Retina (tissue), 1 donor: ENCODE measurements at regions not wholly inside any gene's neighbourhood (a gene's known extent, or its start where the extent isn't known, plus 50 kb on each side); places are given as distances from the start of the nearest gene placed in this dataset.
"Not testable (repeated sequence)": the region's sequence is repeated elsewhere in the genome, so short reads cannot be mapped to it uniquely, and the experiment has no call there.

Experiments
- DNase-seq: peaks from one replicate; pipeline ENCODE4 v3.0.0-alpha.2; 2016

DNA sequence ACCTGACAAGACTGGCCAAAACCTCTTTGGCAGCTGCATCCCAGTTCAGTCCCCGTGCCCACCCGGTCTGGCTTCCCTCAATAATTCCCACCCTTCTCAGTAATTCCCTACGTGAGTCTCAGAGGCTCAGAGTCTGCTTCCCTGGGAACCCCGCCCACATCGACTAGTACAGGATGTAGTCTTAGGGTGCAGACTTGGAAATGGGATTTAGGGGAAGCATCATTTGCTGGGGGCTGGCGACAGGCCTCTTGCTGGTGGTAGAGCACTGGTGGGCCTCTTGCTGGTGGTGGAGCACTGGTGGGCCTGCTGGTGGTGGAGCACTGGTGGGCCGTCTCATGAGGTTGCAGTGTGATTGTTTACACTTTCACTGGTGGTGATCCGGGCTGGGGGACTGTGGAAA, 199.5 kb upstream of the B3GAT1 start:
- DNase-seq = no peak

DNA sequence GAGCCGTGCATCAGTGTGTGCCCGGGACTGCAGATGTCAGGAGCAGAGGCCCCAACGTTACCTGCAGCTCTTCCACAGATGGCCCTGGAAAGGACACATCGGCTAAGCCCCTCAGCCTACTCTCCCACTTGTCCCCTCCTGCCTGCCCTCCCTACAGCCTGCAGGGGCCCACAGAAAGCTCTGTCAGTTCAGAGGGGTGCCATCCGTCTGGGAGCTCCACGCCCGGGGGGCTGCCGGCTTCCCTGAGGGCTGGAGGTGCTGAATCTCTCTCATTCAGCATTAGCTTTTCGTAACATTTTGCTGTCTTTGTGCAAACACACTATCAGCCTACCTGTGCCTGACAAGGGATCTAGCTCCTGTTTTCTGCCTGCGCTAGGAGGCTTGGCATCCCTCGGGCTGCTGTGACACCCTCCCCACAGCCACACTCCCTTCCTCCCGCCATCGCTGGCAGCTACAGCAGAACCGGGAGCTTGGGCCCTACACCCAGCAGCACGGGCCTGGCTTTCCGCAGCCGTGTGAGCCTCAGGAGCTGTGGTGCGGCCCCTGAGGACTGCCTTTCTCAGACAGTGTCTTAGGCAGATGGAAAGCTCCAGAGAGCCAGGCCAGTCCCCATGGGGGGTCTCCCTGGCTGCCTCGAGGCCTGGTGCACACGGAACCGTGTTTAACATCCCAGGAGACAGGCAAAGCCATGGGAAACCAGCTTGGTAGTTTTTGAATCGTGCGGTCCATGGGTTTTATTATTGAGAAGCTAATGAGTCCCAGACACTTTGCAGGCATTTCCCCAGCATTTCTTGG, 198.3 kb upstream of the B3GAT1 start:
- DNase-seq = peak; percentile 39

DNA sequence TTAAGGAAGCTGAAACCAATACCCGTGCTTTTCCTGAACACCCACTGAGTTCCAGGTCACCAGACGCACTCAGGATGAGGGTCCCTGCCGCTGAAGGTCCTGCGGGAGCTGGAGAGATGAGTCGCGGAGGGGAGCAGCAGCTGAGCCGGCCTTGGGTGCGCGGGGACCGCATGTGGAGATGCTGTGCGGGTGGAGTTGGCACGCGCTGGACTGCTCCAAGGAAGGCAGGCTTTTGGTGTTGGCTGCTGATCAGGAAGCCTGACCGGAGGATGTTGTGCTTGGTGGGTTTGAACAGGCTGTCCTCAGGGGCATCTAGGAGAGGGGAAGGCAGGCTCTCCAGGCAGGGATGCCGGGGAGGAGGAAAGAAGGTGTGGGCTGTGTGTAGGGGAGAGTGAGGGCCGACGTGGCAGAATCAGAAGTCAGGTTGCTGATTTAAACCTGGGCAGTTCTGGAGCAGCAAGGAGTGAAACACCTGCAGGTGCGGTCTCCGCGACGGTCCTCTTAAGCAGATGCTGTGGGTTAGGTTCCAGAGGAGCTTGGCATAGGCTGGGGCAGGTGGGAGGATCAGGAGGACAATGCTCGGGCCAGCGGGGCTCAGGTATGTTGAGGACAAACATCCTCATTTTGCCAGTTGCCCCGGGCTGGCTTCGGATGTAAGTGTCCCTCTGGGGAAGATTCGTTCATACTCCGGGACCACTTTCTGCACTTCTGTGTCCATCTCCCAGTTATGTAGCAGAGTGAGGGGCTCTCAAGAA, 197.5 kb upstream of the B3GAT1 start:
- no peak for DNase-seq

DNA sequence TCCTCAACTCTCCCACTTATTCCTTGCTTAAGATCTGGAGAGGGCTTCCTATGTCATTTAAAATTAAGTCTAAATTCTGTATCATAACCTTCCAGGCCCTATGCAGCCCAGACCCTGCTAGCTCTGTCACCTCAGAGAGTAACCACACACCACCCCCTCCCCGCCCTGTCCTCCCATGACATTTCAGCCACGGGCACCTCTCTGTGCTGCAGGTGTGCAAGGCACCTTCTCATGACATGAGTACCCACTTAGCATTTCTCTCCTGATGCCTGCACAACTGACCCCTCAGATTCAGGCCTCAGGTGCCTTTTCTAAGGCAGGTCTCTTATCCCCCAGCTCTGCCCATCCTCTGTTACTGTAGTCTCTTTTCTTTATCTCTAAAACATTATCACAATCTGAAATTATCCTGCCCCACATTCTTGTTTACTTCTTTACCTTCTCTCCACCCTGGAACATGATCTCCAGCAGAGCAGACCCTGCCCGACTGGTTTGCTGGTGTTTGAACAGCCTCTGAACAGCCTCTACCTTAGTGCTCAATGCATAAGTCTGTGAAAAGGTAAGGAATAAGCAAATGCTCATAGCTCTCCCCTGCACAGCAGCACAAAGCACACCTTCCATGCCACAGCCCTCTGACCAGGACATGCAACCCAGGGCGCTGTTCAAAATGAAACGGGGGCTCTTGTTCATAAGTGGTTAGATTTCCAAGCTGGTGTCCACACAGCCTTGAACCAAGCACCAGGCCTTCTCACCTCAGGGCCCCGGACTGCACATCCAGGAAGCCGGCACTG, 196.1 kb upstream of the B3GAT1 start:
- no peak for DNase-seq

DNA sequence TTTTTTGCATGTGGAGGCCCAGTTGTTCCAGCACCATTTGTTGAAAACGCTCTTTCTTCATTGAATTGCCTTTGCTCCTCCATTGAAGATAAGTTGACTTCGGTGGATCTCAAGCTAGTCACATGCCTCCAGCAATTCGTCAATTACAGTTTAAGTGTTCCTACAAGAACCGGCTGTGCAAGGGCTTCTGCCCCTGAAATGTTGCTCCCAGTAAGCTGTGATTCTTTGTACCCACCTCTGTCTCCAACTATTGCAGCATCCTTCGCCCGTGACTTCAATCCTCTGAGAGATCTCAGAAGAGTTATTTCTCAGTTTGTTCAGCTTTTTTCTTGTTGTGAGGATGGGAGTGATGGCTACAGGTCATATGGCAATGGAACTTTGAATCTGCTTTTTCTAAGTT, 194.2 kb upstream of the B3GAT1 start:
- DNase-seq = no peak

DNA sequence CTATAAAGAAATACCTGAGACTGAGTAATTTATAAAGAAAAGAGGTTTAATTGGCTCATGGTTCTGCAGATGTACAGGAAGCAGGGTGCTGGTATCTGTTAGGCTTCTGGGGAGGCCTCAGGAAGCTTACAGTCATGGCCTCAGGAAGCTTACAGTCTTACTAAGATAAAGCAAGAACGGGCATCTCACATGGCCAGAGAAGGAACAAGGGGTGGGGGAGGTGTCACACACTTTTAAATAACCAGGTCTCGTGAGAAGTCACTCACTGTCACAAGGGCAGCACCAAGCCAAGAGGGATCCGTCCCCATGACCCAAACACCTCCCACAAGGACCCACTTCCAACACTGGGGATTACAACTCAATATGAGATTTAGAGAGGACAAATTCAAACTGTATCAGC, 192.8 kb upstream of the B3GAT1 start:
- no peak for DNase-seq

DNA sequence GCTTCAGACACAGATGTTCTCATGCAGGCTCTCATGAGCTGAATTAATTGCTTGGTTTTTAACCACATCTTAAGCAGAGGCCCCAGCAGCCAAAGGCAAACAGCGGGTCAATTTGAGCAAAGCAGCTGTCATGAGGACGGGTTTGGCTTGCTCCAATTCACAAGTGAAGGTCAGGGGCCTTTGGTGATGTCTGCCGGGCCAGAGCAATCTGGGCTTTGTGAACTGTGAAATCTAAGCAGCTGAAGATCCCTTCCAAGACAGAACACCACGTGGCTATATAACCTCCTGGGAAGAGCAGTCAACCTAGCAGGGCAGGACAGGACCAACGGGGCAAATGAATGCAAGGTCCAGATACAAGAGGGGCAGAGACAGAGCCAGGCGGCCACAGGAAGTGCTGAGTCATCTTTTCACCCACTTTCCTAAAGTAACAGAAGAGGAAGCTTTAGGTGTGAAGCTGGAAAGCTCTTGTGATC, 187.3 kb upstream of the B3GAT1 start:
- DNase-seq = peak; percentile 77

DNA sequence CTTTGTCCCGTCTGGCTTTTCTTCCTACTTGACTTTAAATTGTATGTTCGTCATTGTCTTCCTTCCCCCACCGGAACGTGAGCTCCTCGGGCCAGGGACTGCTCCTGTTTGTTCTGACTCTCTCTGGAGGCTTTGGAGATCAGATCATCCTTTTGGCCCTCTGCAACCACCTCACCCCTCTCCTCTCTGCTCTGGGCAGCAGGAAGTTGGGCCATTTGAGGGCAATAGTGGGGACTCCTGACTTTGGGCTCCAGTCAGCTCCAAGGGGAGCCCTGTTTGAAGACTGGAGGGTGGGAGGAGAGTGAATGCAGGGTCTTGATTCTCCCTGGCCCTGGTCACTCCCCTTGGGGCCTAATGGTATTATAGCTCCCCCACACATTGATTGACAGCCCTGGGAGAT, 186.3 kb upstream of the B3GAT1 start:
- DNase-seq = no peak

DNA sequence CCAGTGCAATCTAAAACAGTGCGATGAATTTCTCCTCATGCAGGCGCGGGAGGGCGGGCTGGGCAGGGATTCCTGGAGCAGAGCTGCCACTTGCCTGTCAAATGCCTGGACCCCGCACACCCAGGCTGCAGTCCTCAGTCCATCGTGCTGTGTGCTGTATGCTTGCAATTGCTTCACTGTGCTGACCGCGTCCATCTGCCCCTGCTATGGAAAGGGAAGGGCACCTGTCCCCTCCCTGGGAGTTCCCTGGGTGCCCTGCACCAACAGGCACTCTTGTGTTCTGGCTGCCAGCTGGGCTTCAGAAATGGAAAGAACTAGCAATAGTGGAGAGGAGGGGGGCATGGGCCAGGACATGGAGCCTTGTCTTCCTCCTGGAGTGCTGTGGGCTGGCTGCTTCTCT, 185.4 kb upstream of the B3GAT1 start:
- DNase-seq = no peak

DNA sequence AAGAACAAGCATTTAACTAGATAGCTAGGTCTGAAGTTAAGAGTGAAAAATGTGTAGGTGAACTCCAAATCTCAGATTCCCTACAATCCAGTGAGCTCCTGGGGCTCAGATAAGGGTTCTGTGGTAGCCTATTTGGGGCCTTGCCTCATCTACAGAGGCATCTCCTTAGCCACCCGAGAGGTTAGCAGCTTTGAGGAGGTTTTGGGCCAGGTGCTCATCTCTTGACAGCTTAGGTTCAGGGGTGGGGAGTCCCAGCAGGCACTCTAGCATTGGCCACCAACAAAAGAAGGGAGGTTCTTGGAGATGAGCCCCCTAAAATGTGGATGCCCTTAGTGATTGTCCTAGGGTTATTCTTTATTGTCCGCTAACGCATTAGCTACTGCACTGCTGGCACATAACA, 184.4 kb upstream of the B3GAT1 start:
- DNase-seq = no peak

DNA sequence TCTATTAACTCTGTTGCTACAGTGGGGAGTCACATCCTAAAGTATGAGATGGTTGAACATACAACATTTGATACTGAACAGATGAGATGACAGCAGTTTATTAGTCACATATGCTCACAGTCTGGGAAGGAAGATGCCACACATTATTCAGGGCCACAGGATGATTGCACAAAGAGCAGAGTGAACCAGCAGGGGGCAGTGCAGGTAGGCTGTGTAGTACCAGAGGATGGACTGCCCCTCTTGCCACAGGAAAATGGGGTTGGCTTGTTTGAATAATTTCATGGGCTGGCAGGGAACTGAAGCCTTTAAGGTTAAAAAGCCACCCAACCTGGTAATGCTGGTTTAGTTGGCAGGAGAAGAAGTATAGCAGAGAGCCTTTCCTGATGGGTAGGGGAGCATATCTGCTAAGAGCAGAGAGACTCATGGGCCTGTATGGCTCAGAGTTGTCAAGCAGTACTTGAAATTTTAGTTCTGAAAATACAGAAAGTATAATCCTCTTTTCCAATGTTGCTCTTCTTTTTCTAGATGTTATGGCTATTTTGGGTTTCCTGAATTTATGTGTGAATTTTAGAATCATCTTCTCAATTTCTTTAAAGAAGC, 180.4 kb upstream of the B3GAT1 start:
- DNase-seq = no peak

DNA sequence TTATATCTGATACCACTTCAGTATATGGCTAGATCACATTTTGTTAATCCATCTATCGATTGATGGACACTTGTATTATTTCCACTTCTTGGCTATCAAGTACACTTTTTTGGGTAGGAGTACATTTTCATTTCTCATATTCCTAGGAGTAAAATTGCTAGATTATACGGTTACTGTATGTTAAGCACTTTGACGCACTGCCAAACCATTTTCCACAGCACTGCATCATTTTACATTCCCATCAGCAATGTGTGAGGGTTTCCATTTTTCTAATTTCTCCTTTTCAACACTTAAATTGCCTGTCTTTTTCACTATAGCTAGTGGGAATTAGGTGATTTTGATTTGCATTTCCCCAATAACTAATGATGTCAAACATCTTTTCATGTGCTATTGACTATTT, 179.3 kb upstream of the B3GAT1 start:
- no peak for DNase-seq

DNA sequence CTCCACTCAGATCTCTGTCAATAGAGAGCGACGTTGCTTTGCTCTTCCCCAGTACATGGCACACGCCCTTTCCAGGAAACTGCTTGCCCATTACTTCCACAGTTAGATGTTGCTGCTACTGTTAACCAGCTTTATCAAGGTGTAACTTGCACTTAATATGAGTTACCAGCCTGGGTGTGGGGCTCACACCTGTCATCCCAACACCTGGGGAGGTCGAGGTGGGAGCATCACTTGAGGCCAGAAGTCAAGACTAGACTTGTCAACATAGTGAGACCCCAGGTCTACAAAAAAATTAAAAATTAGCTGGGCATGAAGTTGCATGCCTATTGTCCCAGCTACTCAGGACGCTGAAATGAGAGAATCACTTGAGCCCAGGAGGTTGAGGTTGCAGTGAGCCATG, 177.1 kb upstream of the B3GAT1 start:
- no peak for DNase-seq

DNA sequence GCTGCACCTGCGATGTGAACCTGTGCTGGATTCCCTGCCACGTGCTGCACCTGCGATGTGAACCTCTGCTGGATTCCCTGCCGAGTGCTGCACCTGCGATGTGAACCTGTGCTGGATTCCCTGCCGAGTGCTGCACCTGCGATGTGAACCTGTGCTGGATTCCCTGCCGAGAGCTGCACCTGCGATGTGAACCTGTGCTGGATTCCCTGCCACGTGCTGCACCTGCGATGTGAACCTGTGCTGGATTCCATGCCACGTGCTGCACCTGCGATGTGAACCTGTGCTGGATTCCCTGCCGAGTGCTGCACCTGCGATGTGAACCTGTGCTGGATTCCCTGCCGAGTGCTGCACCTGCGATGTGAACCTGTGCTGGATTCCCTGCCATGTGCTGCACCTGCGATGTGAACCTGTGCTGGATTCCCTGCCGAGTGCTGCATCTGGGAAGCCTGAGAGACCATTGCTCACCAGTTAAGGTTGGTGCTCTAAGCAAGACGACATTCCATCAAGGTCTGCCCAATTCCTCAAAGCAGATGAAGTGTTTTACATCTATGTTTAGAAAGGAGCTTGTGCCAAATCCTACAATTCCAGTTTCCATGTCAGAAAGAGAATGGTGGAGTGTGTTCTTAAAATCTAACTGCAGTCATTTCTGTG, 176.5 kb upstream of the B3GAT1 start:
- not testable (repeated sequence) for DNase-seq

DNA sequence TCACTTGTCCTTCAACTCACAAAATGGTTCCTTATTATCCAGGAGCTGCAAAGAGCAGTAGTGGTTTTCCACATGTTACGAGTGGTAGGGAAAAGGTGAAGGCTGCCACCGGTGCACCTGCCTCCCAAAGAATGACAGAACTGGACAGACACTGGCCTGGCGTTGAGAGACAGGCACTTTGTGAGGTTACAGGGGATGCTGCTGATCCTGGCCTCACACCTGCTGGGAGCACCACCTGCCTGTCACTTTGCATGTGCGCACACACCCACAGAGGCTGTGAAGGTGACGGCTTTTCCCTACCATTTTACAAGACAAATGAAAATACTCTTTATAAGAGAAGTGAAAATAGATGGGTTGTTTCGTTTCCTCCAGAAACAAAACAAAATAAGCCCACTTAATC, 175.3 kb upstream of the B3GAT1 start:
- no peak for DNase-seq

DNA sequence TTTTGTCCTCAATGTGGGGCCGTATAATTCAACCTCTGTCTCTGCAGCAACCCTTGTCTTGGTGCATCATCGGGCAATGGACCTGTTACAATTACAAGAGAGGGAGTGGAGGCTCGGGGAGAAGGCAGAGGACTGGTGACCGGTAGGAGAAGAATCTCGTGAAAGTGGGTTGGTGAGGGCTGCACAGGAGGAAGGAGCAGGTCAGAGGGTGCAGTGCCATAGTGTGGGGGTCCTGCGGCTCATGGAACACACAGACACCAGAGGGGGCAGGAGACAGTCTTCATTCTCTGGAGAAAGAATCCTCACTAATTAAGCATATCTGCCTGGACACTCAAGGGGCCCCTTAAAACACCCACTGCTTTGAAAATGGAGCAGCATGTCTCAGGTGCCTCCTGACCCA, 174.7 kb upstream of the B3GAT1 start:
- DNase-seq = peak; percentile 32

DNA sequence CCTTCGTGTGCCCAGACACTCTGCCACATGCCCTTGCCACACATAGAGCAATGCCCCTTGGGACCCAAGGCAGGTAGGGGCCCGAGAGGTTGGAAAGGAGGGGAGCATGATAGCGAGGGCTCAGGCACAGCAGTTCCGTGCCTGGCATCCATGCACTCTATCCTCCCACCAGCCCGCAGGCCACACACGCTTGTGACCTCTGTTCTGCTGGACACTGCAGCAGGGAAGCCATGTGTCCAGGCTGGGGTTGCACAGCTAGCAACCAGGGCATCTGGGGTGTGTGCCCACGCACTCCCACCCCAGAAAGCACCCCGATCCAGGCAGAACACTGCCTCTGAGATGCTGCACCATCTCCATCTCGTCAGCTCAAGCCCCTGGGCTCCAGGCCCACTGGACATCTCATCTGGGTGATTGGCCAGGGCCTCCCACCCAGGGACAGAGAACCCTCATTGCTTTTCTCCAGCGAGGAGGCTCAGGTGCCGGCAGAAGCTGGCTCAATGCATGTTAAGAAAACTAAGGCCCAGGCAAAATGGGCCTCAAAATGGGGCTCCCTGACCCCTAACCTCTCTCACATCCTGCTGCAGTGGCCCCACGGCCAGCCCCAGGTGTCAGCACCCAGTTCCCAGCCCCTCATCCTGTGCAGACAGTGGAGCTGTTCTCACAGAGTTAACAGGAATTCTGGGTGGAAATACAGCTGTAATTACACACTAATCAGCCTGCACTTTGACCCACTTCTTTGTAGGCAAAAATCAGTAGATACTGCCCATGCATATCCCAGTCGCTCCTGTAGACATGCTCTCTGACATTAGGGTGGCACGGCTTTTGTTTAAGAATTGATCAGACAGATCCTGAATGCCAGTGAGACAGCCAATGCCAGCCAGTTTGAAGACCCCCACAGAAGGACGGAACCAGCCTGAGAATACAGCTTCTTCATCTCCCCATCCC, 173.9 kb upstream of the B3GAT1 start:
- no peak for DNase-seq

DNA sequence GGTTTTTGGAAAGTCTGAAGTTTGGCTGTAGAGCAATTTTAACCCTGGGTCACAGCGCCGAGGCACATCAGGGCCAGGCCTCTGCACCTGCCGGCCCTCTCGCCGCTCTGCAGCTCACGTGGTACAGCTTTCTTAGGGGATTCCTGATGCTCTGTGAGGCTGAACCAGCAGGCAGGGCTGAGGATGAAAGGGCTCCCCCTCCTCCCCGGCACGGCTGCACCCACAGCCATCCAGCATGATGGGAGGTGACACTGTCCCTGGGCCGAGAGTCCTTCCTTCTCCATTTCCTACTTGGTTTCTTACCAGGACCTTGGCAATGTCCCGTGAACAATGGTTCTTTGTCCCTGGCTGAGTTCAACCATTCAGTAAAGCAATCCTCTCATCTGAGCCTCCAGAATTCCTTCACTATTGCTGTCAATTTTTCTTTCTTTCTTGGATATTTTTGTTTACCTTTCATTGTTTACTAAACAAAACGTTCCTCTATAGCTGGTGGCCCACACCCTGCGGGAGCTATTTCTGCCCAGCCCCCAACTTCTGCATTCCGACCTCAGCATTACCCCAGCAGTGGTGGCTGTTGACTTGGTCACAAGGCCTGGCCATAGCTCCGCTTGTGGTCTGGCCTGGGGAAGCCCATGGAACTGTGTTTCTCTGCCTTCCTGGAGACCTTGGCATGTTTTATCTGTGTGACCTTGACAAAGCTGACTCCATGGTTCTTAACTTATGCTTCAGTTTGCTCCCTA, 172.8 kb upstream of the B3GAT1 start:
- DNase-seq = peak; percentile 72

DNA sequence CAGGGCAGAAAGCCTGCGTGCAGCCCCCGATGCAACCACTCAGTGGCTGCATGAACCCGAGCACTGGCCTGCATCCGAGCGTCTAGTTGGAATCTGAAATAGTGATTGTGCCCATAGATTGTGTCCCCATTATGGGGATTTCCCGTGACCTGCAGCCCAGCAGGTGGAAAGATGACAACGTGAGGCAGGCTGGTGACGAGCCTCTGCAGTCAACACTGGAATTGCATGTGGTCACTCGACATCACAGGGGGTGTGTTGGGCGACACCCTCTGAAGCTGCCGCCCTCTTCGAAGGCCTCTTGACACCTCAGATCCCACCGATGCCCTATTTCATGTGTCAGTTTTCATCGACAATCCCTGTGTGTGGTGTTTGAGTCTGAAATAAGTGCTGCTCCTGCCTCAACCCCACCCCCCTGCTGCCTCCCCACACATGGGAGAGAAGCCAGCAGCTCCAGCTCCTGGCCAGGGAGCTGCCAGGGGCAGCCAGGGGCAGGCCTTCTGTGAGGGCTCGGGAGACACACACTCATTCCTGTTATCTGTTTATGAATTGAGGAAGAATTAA, 172.0 kb upstream of the B3GAT1 start:
- DNase-seq = peak; percentile 63

DNA sequence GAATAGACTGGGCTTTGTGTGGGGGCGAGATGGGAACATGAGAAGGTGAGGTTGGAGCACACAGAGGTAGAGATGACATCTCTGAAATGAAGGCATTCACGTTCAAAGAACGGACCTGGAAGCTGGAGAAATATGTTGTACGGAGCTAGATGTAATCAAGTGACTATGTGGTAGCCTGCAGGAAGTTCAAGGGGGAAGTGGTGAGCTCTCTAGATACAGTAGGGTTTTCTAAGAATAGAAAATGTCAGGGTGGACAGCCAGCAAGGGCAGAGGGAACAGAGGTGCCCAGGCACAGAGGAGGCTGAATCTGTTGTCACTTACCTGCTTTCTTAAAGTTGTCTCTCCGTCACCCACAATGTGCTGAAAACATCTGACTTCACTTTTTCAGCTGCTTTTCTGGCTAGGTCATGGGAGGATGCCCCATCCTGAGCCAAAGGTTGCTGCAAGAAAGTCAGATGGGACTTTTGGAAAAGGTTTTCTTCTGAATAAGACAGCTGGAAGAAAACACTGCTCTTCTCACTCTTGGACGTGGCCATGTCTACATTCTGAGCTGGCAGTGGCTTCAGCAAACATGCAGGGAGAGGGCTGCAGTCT, 171.5 kb upstream of the B3GAT1 start:
- no peak for DNase-seq
